ENCODE measurements at regions not wholly inside any gene's neighbourhood (a gene's known extent, or its start where the extent isn't known, plus 50 kb on each side); places are given as distances from the start of the nearest gene placed in this dataset.

- Histone ChIP-seq H3K27me3 (ENCODE audit: insufficient read depth, low read depth, low read length) (peaks cover 22% of the 10 kb centered on the region), H3K27ac (ENCODE audit: low read length) (no peak overlapping the region), H4K20me1 (ENCODE audit: insufficient read depth) (no peaks in the 10 kb centered on the region), H3K4me3 (ENCODE audit: low read length) (no peak overlapping the region), H3F3A (ENCODE audit: insufficient read depth, low read length, poor library complexity, severe bottlenecking) (no peaks in the 10 kb centered on the region), H3K9me2 (ENCODE audit: insufficient read depth, low read length) (no peaks in the 10 kb centered on the region), H3K9ac (ENCODE audit: low read length) (no peak overlapping the region), H3K4me2 (ENCODE audit: low read length) (no peak overlapping the region), H3K9me3 (ENCODE audit: low read length) (no peaks in the 10 kb centered on the region), H3K79me2 (replicated peaks; ENCODE audit: insufficient read depth, low read length) (no peaks in the 10 kb centered on the region), H2AFZ (ENCODE audit: low read depth, low read length) (no peak overlapping the region), H3K36me3 (ENCODE audit: insufficient read depth, low read length) (no peaks in the 10 kb centered on the region)
- TF ChIP-seq RAD21 (conservative IDR thresholded peaks at IDR 0.05) (no peak), EP300 (conservative IDR thresholded peaks at IDR 0.05; ENCODE audit: poor library complexity, severe bottlenecking) (no peak), MXI1 (conservative IDR thresholded peaks at IDR 0.05; ENCODE audit: poor library complexity, severe bottlenecking) (no peak), CTCF (IDR thresholded peaks at IDR 0.05; ENCODE audit: poor library complexity, severe bottlenecking) (no peak), EZH2 (IDR thresholded peaks at IDR 0.05; ENCODE audit: borderline replicate concordance, insufficient read depth, low read length, poor library complexity, severe bottlenecking) (no peak), SMC3 (conservative IDR thresholded peaks at IDR 0.05; ENCODE audit: poor library complexity) (no peak), TAF1 (IDR thresholded peaks at IDR 0.05; ENCODE audit: low read depth) (no peak), REST (IDR thresholded peaks at IDR 0.05; ENCODE audit: borderline replicate concordance) (no peak), POLR2AphosphoS5 (IDR thresholded peaks at IDR 0.05) (no peak)
These were observed 73.8 kb upstream of the HTATIP2 start for GRCh38 chr11:20289732-20290131.

- Histone ChIP-seq H3K9me2 (ENCODE audit: insufficient read depth, low read length) (no peaks in the 10 kb centered on the region), H3K27ac (ENCODE audit: low read length) (no peak overlapping the region), H3F3A (ENCODE audit: insufficient read depth, low read length, poor library complexity, severe bottlenecking) (no peaks in the 10 kb centered on the region), H2AFZ (ENCODE audit: low read depth, low read length) (no peak overlapping the region), H4K20me1 (ENCODE audit: insufficient read depth) (no peaks in the 10 kb centered on the region), H3K27me3 (ENCODE audit: insufficient read depth, low read depth, low read length) (no peaks in the 10 kb centered on the region), H3K9ac (ENCODE audit: low read length) (no peak overlapping the region), H3K4me3 (ENCODE audit: low read length) (no peak overlapping the region), H3K79me2 (replicated peaks; ENCODE audit: insufficient read depth, low read length) (no peaks in the 10 kb centered on the region), H3K36me3 (ENCODE audit: insufficient read depth, low read length) (no peaks in the 10 kb centered on the region), H3K4me2 (ENCODE audit: low read length) (no peak overlapping the region), H3K9me3 (ENCODE audit: low read length) (no peaks in the 10 kb centered on the region)
- TF ChIP-seq SMC3 (conservative IDR thresholded peaks at IDR 0.05; ENCODE audit: poor library complexity) (no peak), MXI1 (conservative IDR thresholded peaks at IDR 0.05; ENCODE audit: poor library complexity, severe bottlenecking) (no peak), EZH2 (IDR thresholded peaks at IDR 0.05; ENCODE audit: borderline replicate concordance, insufficient read depth, low read length, poor library complexity, severe bottlenecking) (no peak), TAF1 (IDR thresholded peaks at IDR 0.05; ENCODE audit: low read depth) (no peak), RAD21 (conservative IDR thresholded peaks at IDR 0.05) (no peak), CTCF (IDR thresholded peaks at IDR 0.05; ENCODE audit: poor library complexity, severe bottlenecking) (no peak)
These were observed 80.0 kb upstream of the HTATIP2 start for GRCh38 chr11:20283475-20283874.

Measured in neural cell (in vitro differentiated cells).